OCI-LY3 (cell line): ENCODE measurements at regions not wholly inside any gene's neighbourhood (a gene's known extent, or its start where the extent isn't known, plus 50 kb on each side); places are given as distances from the start of the nearest gene placed in this dataset.
"Not testable (repeated sequence)": the region's sequence is repeated elsewhere in the genome, so short reads cannot be mapped to it uniquely, and the experiment has no call there.

Experiments
- H2AFZ ChIP-seq: fragments of 200-600, 300-600 bp; shearing (Covaris generic); 2 replicates; pipeline ENCODE4 v1.6.0; 2014; ENCODE audit warnings: antibody characterized with exemption, low read depth, low read length
- H3K27ac ChIP-seq: fragments of 200-600, 300-600 bp; sonication (generic); 2 replicates; pipeline ENCODE4 v1.5.1; 2014; ENCODE audit warnings: mild to moderate bottlenecking, low read length, moderate library complexity, mixed read lengths
- H3K27me3 ChIP-seq: fragments of 200-600, 300-600 bp; sonication (generic); 2 replicates; pipeline ENCODE4 v1.6.1; 2014; ENCODE audit warnings: low read depth, low read length, mixed read lengths
- H3K36me3 ChIP-seq: fragments of 200-600, 300-600 bp; sonication (generic); replicated peaks from 2 replicates; pipeline ENCODE3; 2014; ENCODE audit warnings: low read depth, low read length, mixed read lengths
- H3K4me1 ChIP-seq: fragments of 300-600, 200-600 bp; sonication (generic); 2 replicates; pipeline ENCODE4 v1.6.1; 2014; ENCODE audit warnings: low read length, mixed read lengths
- H3K4me2 ChIP-seq: fragments of 200-600, 300-600 bp; sonication (generic); 2 replicates; pipeline ENCODE4 v1.6.1; 2014; ENCODE audit warnings: low read length, mixed read lengths
- H3K4me3 ChIP-seq: fragments of 300-600, 200-600 bp; sonication (generic); 2 replicates; pipeline ENCODE4 v1.5.1; 2014; ENCODE audit warnings: antibody characterized with exemption, mild to moderate bottlenecking, low read length, moderate library complexity
- H3K79me2 ChIP-seq: fragments of 300-600, 200-600 bp; shearing (Covaris generic); 2 replicates; pipeline ENCODE4 v1.6.1; 2014; ENCODE audit warnings: mild to moderate bottlenecking, low read length, mixed read lengths
- H3K9ac ChIP-seq: fragments of 300-600, 200-600 bp; shearing (Covaris generic); 2 replicates; pipeline ENCODE4 v1.6.0; 2014; ENCODE audit warnings: mild to moderate bottlenecking, low read length, moderate library complexity
- H3K9me3 ChIP-seq: fragments of 200-600, 300-600 bp; shearing (Covaris generic); 2 replicates; pipeline ENCODE4 v1.6.1; 2014; ENCODE audit warnings: low read length, mixed read lengths; ENCODE audit not compliant: insufficient read depth
- H4K20me1 ChIP-seq: fragments of 200-600, 300-600 bp; sonication (generic); 2 replicates; pipeline ENCODE4 v1.6.1; 2016; ENCODE audit warnings: low read length, mixed read lengths; ENCODE audit not compliant: insufficient read depth
- CTCF ChIP-seq: fragments of 200-600, 300-600 bp; sonication (generic); IDR thresholded peaks from 2 replicates; pipeline ENCODE4 v1.5.1; 2014; ENCODE audit warnings: antibody characterized with exemption, low read length, low read depth
- EZH2phosphoT487 ChIP-seq: fragments of 200-600 bp; shearing (Covaris generic); IDR thresholded peaks from 2 replicates; pipeline ENCODE4 v1.6.1; 2018; ENCODE audit warnings: antibody characterized with exemption, mixed run types, low read depth

- no peaks in the 10 kb centered on the region for H4K20me1 ChIP-seq
These were observed 445.9 kb downstream of the DSC3 start for GRCh38 chr18:30596635-30597034.

GRCh38 chr18:30595942-30596341 lies 446.6 kb downstream of the DSC3 start:
- H4K20me1 ChIP-seq: no peaks in the 10 kb centered on the region
- H3K27ac ChIP-seq: no peak overlapping the region
- H3K4me2 ChIP-seq: no peak overlapping the region
- no peaks in the 10 kb centered on the region for H3K27me3 ChIP-seq
- H2AFZ ChIP-seq: no peak overlapping the region; the same call in 1 of the 2 replicates
- H3K9me3 ChIP-seq: no peaks in the 10 kb centered on the region
- TF ChIP-seq CTCF (no peak), EZH2phosphoT487 (no peak)
- H3K9ac ChIP-seq: no peak overlapping the region
- no peaks in the 10 kb centered on the region; the same call in 1 of the 2 replicates for H3K4me1 ChIP-seq
- H3K36me3 ChIP-seq: no peaks in the 10 kb centered on the region
- no peak overlapping the region for H3K4me3 ChIP-seq
- H3K79me2 ChIP-seq: no peaks in the 10 kb centered on the region

More at GRCh38 chr18:30596635-30597034, 445.9 kb downstream of the DSC3 start:
- H3K27ac ChIP-seq: no peak overlapping the region
- no peak for TF ChIP-seq CTCF
- no peak for TF ChIP-seq EZH2phosphoT487
- H3K9me3 ChIP-seq: no peaks in the 10 kb centered on the region
- H2AFZ ChIP-seq: no peak overlapping the region
- no peaks in the 10 kb centered on the region for H3K36me3 ChIP-seq
- H3K27me3 ChIP-seq: no peaks in the 10 kb centered on the region
- H3K4me1 ChIP-seq: no peaks in the 10 kb centered on the region; the same call in 1 of the 2 replicates
- no peak overlapping the region for H3K9ac ChIP-seq
- H3K4me2 ChIP-seq: no peak overlapping the region
- no peaks in the 10 kb centered on the region for H3K79me2 ChIP-seq
- H3K4me3 ChIP-seq: no peak overlapping the region

GRCh38 chr18:30594911-30595310 lies 447.6 kb downstream of the DSC3 start:
- H3K9ac ChIP-seq, H3K4me2 ChIP-seq, H3K4me1 ChIP-seq, H3K79me2 ChIP-seq, H3K27me3 ChIP-seq, H4K20me1 ChIP-seq, H3K4me3 ChIP-seq, H3K9me3 ChIP-seq, H2AFZ ChIP-seq, H3K27ac ChIP-seq, H3K36me3 ChIP-seq: not testable (repeated sequence)

GRCh38 chr18:30591462-30591861 lies 451.1 kb downstream of the DSC3 start:
- peaks cover 3% of the 10 kb centered on the region; the same call in 1 of the 2 replicates for H3K4me1 ChIP-seq
- no peak overlapping the region for H3K4me3 ChIP-seq
- H3K4me2 ChIP-seq: no peak overlapping the region
- H4K20me1 ChIP-seq: no peaks in the 10 kb centered on the region
- H3K79me2 ChIP-seq: no peaks in the 10 kb centered on the region
- no peaks in the 10 kb centered on the region for H3K36me3 ChIP-seq
- no peak overlapping the region for H2AFZ ChIP-seq
- H3K9me3 ChIP-seq: no peaks in the 10 kb centered on the region
- TF ChIP-seq EZH2phosphoT487: no peak
- no peak for TF ChIP-seq CTCF
- H3K27me3 ChIP-seq: no peaks in the 10 kb centered on the region
- no peak overlapping the region for H3K27ac ChIP-seq
- H3K9ac ChIP-seq: no peak overlapping the region

GRCh38 chr18:30588673-30589164 lies 453.8 kb downstream of the DSC3 start:
- Histone ChIP-seq H3K9me3 (no peaks in the 10 kb centered on the region), H3K27ac (no peak overlapping the region), H3K4me1 (peaks cover 3% of the 10 kb centered on the region; the same call in 1 of the 2 replicates), H3K36me3 (no peaks in the 10 kb centered on the region), H3K9ac (no peak overlapping the region), H3K27me3 (no peaks in the 10 kb centered on the region), H3K4me3 (no peak overlapping the region), H2AFZ (no peak overlapping the region), H4K20me1 (no peaks in the 10 kb centered on the region), H3K79me2 (no peaks in the 10 kb centered on the region), H3K4me2 (no peak overlapping the region)
- no peak for TF ChIP-seq CTCF
- TF ChIP-seq EZH2phosphoT487: no peak
